SK-N-SH treated with all-trans-retinoic acid at 6 μM for 48 hours (cell line): ENCODE measurements at regions not wholly inside any gene's neighbourhood (a gene's known extent, or its start where the extent isn't known, plus 50 kb on each side); places are given as distances from the start of the nearest gene placed in this dataset.

Experiments used
- ATAC-seq: fragments of 200-7000 bp; cut with Tn5 transposase; 3 replicates; pipeline ENCODE4 v1.9.1; 2020; ENCODE audit warnings: mild to moderate bottlenecking, moderate library complexity
- ARNTL ChIP-seq: fragments of 450-650 bp; formaldehyde crosslinking; IDR thresholded peaks from 2 replicates; pipeline ENCODE4 v1.5.0; 2020; ENCODE audit warnings: low read depth, mild to moderate bottlenecking, moderate library complexity, borderline replicate concordance
- BACH2 ChIP-seq: fragments of 250-450 bp; sonication (Bioruptor Pico); IDR thresholded peaks from 2 replicates; pipeline ENCODE4 v1.9.0; 2021; ENCODE audit warnings: mild to moderate bottlenecking, borderline replicate concordance
- CSDC2 ChIP-seq: fragments of 250-450 bp; sonication (Bioruptor Pico); IDR thresholded peaks from 2 replicates; pipeline ENCODE4 v1.5.0; 2020; ENCODE audit warnings: mild to moderate bottlenecking, moderate library complexity
- ESRRG ChIP-seq: fragments of 250-450 bp; sonication (Bioruptor Pico); IDR thresholded peaks from 2 replicates; pipeline ENCODE4 v1.6.1; 2021; ENCODE audit warnings: mild to moderate bottlenecking
- GLIS3 ChIP-seq: fragments of 250-450 bp; sonication (Bioruptor Pico); IDR thresholded peaks from 2 replicates; pipeline ENCODE4 v1.5.0; 2020; ENCODE audit warnings: mild to moderate bottlenecking, moderate library complexity
- PPARA ChIP-seq: fragments of 250-450 bp; sonication (Bioruptor Pico); IDR thresholded peaks from 2 replicates; pipeline ENCODE4 v1.5.0; 2020; ENCODE audit warnings: mild to moderate bottlenecking, borderline replicate concordance
- SNAI2 ChIP-seq: fragments of 250-450 bp; sonication (Bioruptor Pico); IDR thresholded peaks from 2 replicates; pipeline ENCODE4 v1.5.0; 2020; ENCODE audit warnings: mild to moderate bottlenecking, moderate library complexity
- TCF4 ChIP-seq: fragments of 250-450 bp; sonication (Bioruptor Pico); IDR thresholded peaks from 2 replicates; pipeline ENCODE4 v1.8.0; 2021; ENCODE audit warnings: mild to moderate bottlenecking, moderate library complexity, borderline replicate concordance
- TOX ChIP-seq: fragments of 250-450 bp; sonication (Bioruptor Pico); IDR thresholded peaks from 2 replicates; pipeline ENCODE4 v1.8.0; 2021; ENCODE audit warnings: mild to moderate bottlenecking, moderate library complexity, borderline replicate concordance
- ZC3H10 ChIP-seq: fragments of 250-450 bp; sonication (Bioruptor Pico); IDR thresholded peaks from 2 replicates; pipeline ENCODE4 v1.5.1; 2021; ENCODE audit warnings: mild to moderate bottlenecking, moderate library complexity
- ZFP3 ChIP-seq: fragments of 250-450 bp; sonication (Bioruptor Pico); IDR thresholded peaks from 2 replicates; pipeline ENCODE4 v1.5.0; 2020; ENCODE audit warnings: mild to moderate bottlenecking, moderate library complexity
- ZFP30 ChIP-seq: fragments of 450-650 bp; formaldehyde crosslinking; IDR thresholded peaks from 2 replicates; pipeline ENCODE4 v1.5.0; 2022; ENCODE audit warnings: mild to moderate bottlenecking, moderate library complexity
- ZNF565 ChIP-seq: fragments of 450-650 bp; formaldehyde crosslinking; conservative IDR thresholded peaks from 2 replicates; pipeline ENCODE4 v1.5.0; 2020; ENCODE audit warnings: low read depth, mild to moderate bottlenecking, moderate library complexity
- ZNF70 ChIP-seq: fragments of 450-650 bp; formaldehyde crosslinking; IDR thresholded peaks from 2 replicates; pipeline ENCODE4 v1.5.0; 2020; ENCODE audit warnings: mild to moderate bottlenecking, moderate library complexity
- TF ChIP-seq, protein P1 (sequence below): fragments of 250-450 bp; sonication (Bioruptor Pico); IDR thresholded peaks from 2 replicates; pipeline ENCODE4 v1.5.1; 2020; ENCODE audit warnings: low read depth, mild to moderate bottlenecking, moderate library complexity
- TF ChIP-seq, protein P2 (sequence below): fragments of 250-450 bp; sonication (Bioruptor Pico); IDR thresholded peaks from 2 replicates; pipeline ENCODE4 v1.5.0; 2020; ENCODE audit warnings: mild to moderate bottlenecking, moderate library complexity
- TF ChIP-seq, protein P3 (sequence below): fragments of 250-450 bp; sonication (Bioruptor Pico); IDR thresholded peaks from 2 replicates; pipeline ENCODE4 v1.8.0; 2020; ENCODE audit warnings: mild to moderate bottlenecking, moderate library complexity, borderline replicate concordance
- TF ChIP-seq, protein P4 (sequence below): fragments of 250-450 bp; sonication (Bioruptor Pico); IDR thresholded peaks from 2 replicates; pipeline ENCODE4 v1.5.1; 2021; ENCODE audit warnings: mild to moderate bottlenecking, moderate library complexity
- TF ChIP-seq, protein P5 (sequence below): fragments of 250-450 bp; sonication (Bioruptor Pico); IDR thresholded peaks from 2 replicates; pipeline ENCODE4 v1.8.0; 2021; ENCODE audit warnings: low read depth, mild to moderate bottlenecking, moderate library complexity, borderline replicate concordance

DNA sequence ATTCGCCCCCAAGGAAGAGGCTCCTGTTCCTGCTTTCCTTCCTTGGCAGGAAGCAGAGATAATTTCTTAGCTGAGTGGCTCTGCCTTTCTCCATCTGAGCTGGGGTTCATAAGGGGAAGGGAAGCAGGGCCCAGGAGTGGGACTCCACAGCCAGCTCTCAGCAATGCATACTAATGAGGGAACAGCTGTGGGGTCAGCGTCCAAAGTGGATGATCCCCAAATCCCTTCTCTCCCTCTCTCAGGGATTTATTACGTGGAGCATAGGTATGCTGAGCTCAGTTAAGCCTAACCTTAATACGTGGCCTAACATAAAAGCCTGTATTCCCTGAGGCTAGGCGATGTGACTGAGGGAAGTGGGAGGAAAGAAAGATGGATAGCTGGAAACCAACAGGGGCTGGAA is 87.3 kb upstream of the CTTNBP2NL start:
- TF ChIP-seq GLIS3 (no peak), ZFP30 (CRISPR knock-in tag) (no peak), ESRRG (CRISPR knock-in tag) (no peak), CSDC2 (CRISPR knock-in tag) (no peak), SNAI2 (no peak), TOX (CRISPR knock-in tag) (no peak), ZNF565 (CRISPR knock-in tag) (no peak), ZFP3 (CRISPR knock-in tag) (no peak), PPARA (no peak), TCF4 (CRISPR knock-in tag) (no peak), ZC3H10 (CRISPR knock-in tag) (no peak), ZNF70 (CRISPR knock-in tag) (no peak), BACH2 (CRISPR knock-in tag) (no peak), ARNTL (CRISPR knock-in tag) (no peak)
- TF ChIP-seq, protein P1, sequence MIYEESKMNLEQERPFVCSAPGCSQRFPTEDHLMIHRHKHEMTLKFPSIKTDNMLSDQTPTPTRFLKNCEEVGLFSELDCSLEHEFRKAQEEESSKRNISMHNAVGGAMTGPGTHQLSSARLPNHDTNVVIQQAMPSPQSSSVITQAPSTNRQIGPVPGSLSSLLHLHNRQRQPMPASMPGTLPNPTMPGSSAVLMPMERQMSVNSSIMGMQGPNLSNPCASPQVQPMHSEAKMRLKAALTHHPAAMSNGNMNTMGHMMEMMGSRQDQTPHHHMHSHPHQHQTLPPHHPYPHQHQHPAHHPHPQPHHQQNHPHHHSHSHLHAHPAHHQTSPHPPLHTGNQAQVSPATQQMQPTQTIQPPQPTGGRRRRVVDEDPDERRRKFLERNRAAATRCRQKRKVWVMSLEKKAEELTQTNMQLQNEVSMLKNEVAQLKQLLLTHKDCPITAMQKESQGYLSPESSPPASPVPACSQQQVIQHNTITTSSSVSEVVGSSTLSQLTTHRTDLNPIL (CRISPR knock-in tag): no peak
- TF ChIP-seq, protein P2, sequence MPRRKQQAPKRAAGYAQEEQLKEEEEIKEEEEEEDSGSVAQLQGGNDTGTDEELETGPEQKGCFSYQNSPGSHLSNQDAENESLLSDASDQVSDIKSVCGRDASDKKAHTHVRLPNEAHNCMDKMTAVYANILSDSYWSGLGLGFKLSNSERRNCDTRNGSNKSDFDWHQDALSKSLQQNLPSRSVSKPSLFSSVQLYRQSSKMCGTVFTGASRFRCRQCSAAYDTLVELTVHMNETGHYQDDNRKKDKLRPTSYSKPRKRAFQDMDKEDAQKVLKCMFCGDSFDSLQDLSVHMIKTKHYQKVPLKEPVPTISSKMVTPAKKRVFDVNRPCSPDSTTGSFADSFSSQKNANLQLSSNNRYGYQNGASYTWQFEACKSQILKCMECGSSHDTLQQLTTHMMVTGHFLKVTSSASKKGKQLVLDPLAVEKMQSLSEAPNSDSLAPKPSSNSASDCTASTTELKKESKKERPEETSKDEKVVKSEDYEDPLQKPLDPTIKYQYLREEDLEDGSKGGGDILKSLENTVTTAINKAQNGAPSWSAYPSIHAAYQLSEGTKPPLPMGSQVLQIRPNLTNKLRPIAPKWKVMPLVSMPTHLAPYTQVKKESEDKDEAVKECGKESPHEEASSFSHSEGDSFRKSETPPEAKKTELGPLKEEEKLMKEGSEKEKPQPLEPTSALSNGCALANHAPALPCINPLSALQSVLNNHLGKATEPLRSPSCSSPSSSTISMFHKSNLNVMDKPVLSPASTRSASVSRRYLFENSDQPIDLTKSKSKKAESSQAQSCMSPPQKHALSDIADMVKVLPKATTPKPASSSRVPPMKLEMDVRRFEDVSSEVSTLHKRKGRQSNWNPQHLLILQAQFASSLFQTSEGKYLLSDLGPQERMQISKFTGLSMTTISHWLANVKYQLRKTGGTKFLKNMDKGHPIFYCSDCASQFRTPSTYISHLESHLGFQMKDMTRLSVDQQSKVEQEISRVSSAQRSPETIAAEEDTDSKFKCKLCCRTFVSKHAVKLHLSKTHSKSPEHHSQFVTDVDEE (CRISPR knock-in tag): no peak
- TF ChIP-seq, protein P3, sequence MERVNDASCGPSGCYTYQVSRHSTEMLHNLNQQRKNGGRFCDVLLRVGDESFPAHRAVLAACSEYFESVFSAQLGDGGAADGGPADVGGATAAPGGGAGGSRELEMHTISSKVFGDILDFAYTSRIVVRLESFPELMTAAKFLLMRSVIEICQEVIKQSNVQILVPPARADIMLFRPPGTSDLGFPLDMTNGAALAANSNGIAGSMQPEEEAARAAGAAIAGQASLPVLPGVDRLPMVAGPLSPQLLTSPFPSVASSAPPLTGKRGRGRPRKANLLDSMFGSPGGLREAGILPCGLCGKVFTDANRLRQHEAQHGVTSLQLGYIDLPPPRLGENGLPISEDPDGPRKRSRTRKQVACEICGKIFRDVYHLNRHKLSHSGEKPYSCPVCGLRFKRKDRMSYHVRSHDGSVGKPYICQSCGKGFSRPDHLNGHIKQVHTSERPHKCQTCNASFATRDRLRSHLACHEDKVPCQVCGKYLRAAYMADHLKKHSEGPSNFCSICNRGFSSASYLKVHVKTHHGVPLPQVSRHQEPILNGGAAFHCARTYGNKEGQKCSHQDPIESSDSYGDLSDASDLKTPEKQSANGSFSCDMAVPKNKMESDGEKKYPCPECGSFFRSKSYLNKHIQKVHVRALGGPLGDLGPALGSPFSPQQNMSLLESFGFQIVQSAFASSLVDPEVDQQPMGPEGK (CRISPR knock-in tag): no peak
- TF ChIP-seq, protein P4, sequence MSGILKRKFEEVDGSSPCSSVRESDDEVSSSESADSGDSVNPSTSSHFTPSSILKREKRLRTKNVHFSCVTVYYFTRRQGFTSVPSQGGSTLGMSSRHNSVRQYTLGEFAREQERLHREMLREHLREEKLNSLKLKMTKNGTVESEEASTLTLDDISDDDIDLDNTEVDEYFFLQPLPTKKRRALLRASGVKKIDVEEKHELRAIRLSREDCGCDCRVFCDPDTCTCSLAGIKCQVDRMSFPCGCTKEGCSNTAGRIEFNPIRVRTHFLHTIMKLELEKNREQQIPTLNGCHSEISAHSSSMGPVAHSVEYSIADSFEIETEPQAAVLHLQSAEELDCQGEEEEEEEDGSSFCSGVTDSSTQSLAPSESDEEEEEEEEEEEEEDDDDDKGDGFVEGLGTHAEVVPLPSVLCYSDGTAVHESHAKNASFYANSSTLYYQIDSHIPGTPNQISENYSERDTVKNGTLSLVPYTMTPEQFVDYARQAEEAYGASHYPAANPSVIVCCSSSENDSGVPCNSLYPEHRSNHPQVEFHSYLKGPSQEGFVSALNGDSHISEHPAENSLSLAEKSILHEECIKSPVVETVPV (CRISPR knock-in tag): no peak
- no peak for ATAC-seq

DNA sequence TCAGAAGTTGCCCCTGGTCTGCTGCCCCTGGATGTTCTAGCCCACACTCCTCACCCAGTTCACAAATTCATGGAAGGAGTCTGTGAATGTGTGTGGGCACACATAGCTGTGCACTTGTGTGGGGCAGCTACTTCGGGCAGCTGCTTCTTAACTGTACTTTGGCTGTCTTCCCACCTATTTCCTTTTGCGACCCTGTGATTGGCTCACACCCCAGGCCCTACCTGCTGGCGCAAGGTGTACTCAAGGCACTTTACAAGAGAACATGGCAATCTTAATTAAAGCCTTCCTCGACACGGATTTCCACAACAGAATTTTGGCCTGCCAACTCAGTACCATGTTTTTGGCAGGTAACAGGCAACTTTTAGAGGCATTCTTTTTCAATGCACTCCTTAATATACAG is 86.5 kb upstream of the CTTNBP2NL start:
- no peak for TF ChIP-seq ZNF70 (CRISPR knock-in tag)
- TF ChIP-seq, protein P2 (CRISPR knock-in tag): no peak
- TF ChIP-seq, protein P5, sequence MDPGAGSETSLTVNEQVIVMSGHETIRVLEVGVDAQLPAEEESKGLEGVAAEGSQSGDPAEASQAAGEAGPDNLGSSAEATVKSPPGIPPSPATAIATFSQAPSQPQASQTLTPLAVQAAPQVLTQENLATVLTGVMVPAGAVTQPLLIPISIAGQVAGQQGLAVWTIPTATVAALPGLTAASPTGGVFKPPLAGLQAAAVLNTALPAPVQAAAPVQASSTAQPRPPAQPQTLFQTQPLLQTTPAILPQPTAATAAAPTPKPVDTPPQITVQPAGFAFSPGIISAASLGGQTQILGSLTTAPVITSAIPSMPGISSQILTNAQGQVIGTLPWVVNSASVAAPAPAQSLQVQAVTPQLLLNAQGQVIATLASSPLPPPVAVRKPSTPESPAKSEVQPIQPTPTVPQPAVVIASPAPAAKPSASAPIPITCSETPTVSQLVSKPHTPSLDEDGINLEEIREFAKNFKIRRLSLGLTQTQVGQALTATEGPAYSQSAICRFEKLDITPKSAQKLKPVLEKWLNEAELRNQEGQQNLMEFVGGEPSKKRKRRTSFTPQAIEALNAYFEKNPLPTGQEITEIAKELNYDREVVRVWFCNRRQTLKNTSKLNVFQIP (CRISPR knock-in tag): no peak
- TF ChIP-seq ZNF565 (CRISPR knock-in tag): no peak
- TF ChIP-seq ESRRG (CRISPR knock-in tag): no peak
- TF ChIP-seq, protein P1 (CRISPR knock-in tag): no peak
- ATAC-seq: no peak
